HepG2 (cell line): ENCODE measurements at regions not wholly inside any gene's neighbourhood (a gene's known extent, or its start where the extent isn't known, plus 50 kb on each side); places are given as distances from the start of the nearest gene placed in this dataset.

Experiments
- CAMTA2 ChIP-seq: sonication (generic); formaldehyde crosslinking; IDR thresholded peaks from 2 replicates; pipeline ENCODE4 v1.4.0; 2020; ENCODE audit warnings: mild to moderate bottlenecking, missing genetic modification reagents, borderline replicate concordance
- CHD2 ChIP-seq: IDR thresholded peaks from 2 replicates; pipeline ENCODE4 v1.6.1; 2011; ENCODE audit warnings: low read depth, low read length, improper control_type of control experiment
- ESRRA ChIP-seq: sonication (generic); formaldehyde crosslinking; IDR thresholded peaks from 2 replicates; pipeline ENCODE4 v1.5.1; 2020; ENCODE audit warnings: mild to moderate bottlenecking, low read depth, missing genetic modification reagents
- PHF21A ChIP-seq: sonication (generic); formaldehyde crosslinking; IDR thresholded peaks from 2 replicates; pipeline ENCODE4 v1.5.0; 2020; ENCODE audit warnings: mild to moderate bottlenecking, missing genetic modification reagents
- RXRA ChIP-seq: sonication (generic); formaldehyde crosslinking; IDR thresholded peaks from 2 replicates; pipeline ENCODE4 v1.5.1; 2020; ENCODE audit warnings: missing genetic modification reagents
- SP1 ChIP-seq, 2 experiments: fragments of 450-650 bp in 1 of 2; sonication (generic) in 1 of 2; formaldehyde crosslinking in 1 of 2; IDR thresholded peaks; 2 replicates each; pipeline versions ENCODE4 v1.4.0 to v1.6.1; 2016 to 2020; ENCODE audit warnings: missing genetic modification reagents in 1 of 2
- TMF1 ChIP-seq: sonication (generic); formaldehyde crosslinking; IDR thresholded peaks from 2 replicates; pipeline ENCODE4 v1.8.1; 2022; ENCODE audit warnings: low read depth, missing genetic modification reagents
- ZFP36 ChIP-seq: fragments of 150-350 bp; IDR thresholded peaks from 2 replicates; pipeline ENCODE4 v1.6.1; 2018; ENCODE audit warnings: borderline replicate concordance, low read length, low read depth; ENCODE audit not compliant: partially characterized antibody
- ZNF20 ChIP-seq: sonication (generic); formaldehyde crosslinking; IDR thresholded peaks from 2 replicates; pipeline ENCODE4 v1.4.0; 2020; ENCODE audit warnings: mild to moderate bottlenecking, moderate library complexity, missing genetic modification reagents
- ZNF484 ChIP-seq: sonication (generic); formaldehyde crosslinking; IDR thresholded peaks from 2 replicates; pipeline ENCODE4 v1.5.1; 2020; ENCODE audit warnings: mild to moderate bottlenecking, low read depth, missing genetic modification reagents, borderline replicate concordance
- ZNF7 ChIP-seq: IDR thresholded peaks from 2 replicates; pipeline ENCODE4 v1.6.1; 2016; ENCODE audit warnings: missing biosample characterization, missing genetic modification reagents
- TF ChIP-seq, protein P1 (sequence below): sonication (generic); formaldehyde crosslinking; IDR thresholded peaks from 2 replicates; pipeline ENCODE4 v1.5.0; 2020; ENCODE audit warnings: mild to moderate bottlenecking, missing genetic modification reagents, moderate library complexity
- TF ChIP-seq, protein P2 (sequence below): sonication (generic); formaldehyde crosslinking; IDR thresholded peaks from 2 replicates; pipeline ENCODE4 v1.5.1; 2020; ENCODE audit warnings: mild to moderate bottlenecking, missing genetic modification reagents, moderate library complexity

DNA sequence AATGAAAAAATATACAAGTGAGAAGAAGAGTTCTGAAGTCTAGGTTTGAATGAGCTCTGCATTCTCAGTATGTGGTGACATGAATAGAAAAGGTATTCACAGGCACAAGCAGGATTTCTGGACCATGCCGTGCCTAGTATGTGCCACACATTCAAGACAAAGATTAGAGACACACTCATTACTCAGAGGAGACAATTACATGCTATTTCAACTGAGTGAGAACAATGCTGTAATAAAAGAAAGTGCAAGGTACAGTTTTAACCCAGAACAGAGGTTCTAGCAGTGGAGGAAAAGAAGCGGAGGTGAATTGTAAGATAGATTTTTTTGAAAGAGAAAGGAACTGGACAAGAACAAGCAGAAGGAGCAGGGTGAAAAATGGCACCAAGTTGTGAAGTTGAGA is 121.0 kb upstream of the RASGEF1B start:
- TF ChIP-seq ZNF484 (CRISPR knock-in tag) = no peak
- TF ChIP-seq, protein P1, sequence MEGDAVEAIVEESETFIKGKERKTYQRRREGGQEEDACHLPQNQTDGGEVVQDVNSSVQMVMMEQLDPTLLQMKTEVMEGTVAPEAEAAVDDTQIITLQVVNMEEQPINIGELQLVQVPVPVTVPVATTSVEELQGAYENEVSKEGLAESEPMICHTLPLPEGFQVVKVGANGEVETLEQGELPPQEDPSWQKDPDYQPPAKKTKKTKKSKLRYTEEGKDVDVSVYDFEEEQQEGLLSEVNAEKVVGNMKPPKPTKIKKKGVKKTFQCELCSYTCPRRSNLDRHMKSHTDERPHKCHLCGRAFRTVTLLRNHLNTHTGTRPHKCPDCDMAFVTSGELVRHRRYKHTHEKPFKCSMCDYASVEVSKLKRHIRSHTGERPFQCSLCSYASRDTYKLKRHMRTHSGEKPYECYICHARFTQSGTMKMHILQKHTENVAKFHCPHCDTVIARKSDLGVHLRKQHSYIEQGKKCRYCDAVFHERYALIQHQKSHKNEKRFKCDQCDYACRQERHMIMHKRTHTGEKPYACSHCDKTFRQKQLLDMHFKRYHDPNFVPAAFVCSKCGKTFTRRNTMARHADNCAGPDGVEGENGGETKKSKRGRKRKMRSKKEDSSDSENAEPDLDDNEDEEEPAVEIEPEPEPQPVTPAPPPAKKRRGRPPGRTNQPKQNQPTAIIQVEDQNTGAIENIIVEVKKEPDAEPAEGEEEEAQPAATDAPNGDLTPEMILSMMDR (CRISPR knock-in tag) = no peak
- no peak for TF ChIP-seq ZFP36
- TF ChIP-seq ESRRA (CRISPR knock-in tag) = no peak
- no peak for TF ChIP-seq ZNF7 (CRISPR knock-in tag)
- TF ChIP-seq, protein P2, sequence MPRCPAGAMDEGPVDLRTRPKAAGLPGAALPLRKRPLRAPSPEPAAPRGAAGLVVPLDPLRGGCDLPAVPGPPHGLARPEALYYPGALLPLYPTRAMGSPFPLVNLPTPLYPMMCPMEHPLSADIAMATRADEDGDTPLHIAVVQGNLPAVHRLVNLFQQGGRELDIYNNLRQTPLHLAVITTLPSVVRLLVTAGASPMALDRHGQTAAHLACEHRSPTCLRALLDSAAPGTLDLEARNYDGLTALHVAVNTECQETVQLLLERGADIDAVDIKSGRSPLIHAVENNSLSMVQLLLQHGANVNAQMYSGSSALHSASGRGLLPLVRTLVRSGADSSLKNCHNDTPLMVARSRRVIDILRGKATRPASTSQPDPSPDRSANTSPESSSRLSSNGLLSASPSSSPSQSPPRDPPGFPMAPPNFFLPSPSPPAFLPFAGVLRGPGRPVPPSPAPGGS (CRISPR knock-in tag) = no peak
- TF ChIP-seq CHD2 = no peak
- TF ChIP-seq RXRA = no peak
- TF ChIP-seq PHF21A (CRISPR knock-in tag) = no peak
- no peak for TF ChIP-seq SP1 (IDR thresholded peaks at IDR 0.05)
- no peak for TF ChIP-seq SP1 (CRISPR knock-in tag; IDR thresholded peaks at IDR 0.05)
- no peak for TF ChIP-seq ZNF20
- no peak for TF ChIP-seq TMF1
- no peak for TF ChIP-seq CAMTA2 (CRISPR knock-in tag)
